ENCODE measurements at regions not wholly inside any gene's neighbourhood (a gene's known extent, or its start where the extent isn't known, plus 50 kb on each side); places are given as distances from the start of the nearest gene placed in this dataset.

DNA sequence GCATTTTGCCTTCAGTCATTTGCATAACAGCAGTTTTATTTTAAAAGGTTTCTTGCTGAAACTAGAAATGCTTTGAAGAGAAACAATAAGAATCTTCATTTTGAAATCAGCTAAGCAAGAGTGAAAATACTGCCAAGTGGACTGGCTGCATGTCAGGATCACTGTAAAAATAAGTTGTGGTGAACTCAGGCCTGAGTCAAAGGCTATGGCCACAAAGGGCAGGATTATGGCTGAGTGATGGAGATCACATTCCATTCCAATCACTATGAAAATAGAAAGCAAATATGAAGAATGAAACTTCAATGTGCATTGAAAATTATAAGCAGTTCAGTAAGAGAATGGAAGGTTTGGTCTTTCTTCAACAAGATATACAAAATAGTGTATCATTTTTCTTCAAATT, 224.5 kb downstream of the PCDH18 start:
- TF ChIP-seq CTCF (IDR thresholded peaks at IDR 0.05) (no peak), EZH2 (IDR thresholded peaks at IDR 0.05; ENCODE audit: borderline replicate concordance, insufficient read depth, low read depth, low read length, poor library complexity, severe bottlenecking) (no peak)
